CD14-positive monocyte (primary cell): ENCODE measurements at regions not wholly inside any gene's neighbourhood (a gene's known extent, or its start where the extent isn't known, plus 50 kb on each side); places are given as distances from the start of the nearest gene placed in this dataset.

Source experiments
- DNase-seq, 3 donors: peaks; one replicate each; pipeline ENCODE4 v3.0.0-alpha.2; 2011 to 2022
- H2AFZ ChIP-seq: 2 replicates; pipeline ENCODE4 v1.6.0; 2012; ENCODE audit warnings: mild to moderate bottlenecking, low read depth, low read length, inconsistent platforms; ENCODE audit not compliant: insufficient read depth, poor library complexity, severe bottlenecking
- H3K27ac ChIP-seq, 2 donors: 1 replicate in 1 of 2; 2 replicates in 1 of 2; pipeline ENCODE4 v1.5.1; 2012 to 2013; ENCODE audit warnings: low read length in 2 of 2, control low read depth in 1 of 2, inconsistent platforms in 1 of 2, low read depth in 1 of 2, mild to moderate bottlenecking in 1 of 2
- H3K27me3 ChIP-seq, 2 donors: one replicate each; pipeline versions ENCODE4 v1.6.0 to v1.6.1; 2011 to 2013; ENCODE audit warnings: low read length in 2 of 2; ENCODE audit not compliant: control insufficient read depth in 2 of 2, insufficient read depth in 2 of 2
- H3K36me3 ChIP-seq, 2 donors: replicated peaks in 1 of 2; 1 replicate in 1 of 2; 2 replicates in 1 of 2; pipeline versions ENCODE4 v1.5.1 to v1.6.1; 2012 to 2013; ENCODE audit warnings: low read length in 2 of 2, control low read depth in 1 of 2, inconsistent platforms in 1 of 2, mild to moderate bottlenecking in 1 of 2; ENCODE audit not compliant: insufficient read depth in 2 of 2, control insufficient read depth in 1 of 2
- H3K4me1 ChIP-seq, 2 donors: 1 replicate in 1 of 2; 2 replicates in 1 of 2; pipeline versions ENCODE4 v1.5.1 to v1.6.1; 2012 to 2013; ENCODE audit warnings: low read length in 2 of 2, control low read depth in 1 of 2, inconsistent platforms in 1 of 2, mild to moderate bottlenecking in 1 of 2, moderate library complexity in 1 of 2; ENCODE audit not compliant: insufficient read depth in 2 of 2, control insufficient read depth in 1 of 2
- H3K4me2 ChIP-seq: replicated peaks from 2 replicates; pipeline ENCODE3; 2012; ENCODE audit warnings: low read length, moderate library complexity, mild to moderate bottlenecking; ENCODE audit not compliant: poor library complexity, severe bottlenecking; ENCODE audit errors: extremely low read depth
- H3K4me3 ChIP-seq, 3 experiments: fragments of 200-600 bp in 1 of 3; sonication (generic) in 1 of 3; replicated peaks in 1 of 3; 1 replicate in 2 of 3; 2 replicates in 1 of 3; pipeline ENCODE4 v1.5.1; 2011 to 2013; ENCODE audit warnings: low read length in 3 of 3, mild to moderate bottlenecking in 3 of 3, control low read depth in 2 of 3, low read depth in 2 of 3, inconsistent platforms in 1 of 3, moderate library complexity in 1 of 3
- H3K79me2 ChIP-seq: 2 replicates; pipeline ENCODE4 v1.6.0; 2012; ENCODE audit warnings: mild to moderate bottlenecking, control low read depth, inconsistent platforms, low read length, moderate library complexity; ENCODE audit not compliant: insufficient read depth
- H3K9ac ChIP-seq: 2 replicates; pipeline ENCODE4 v1.6.0; 2017; ENCODE audit warnings: low read length, mild to moderate bottlenecking; ENCODE audit not compliant: insufficient read depth, poor library complexity, severe bottlenecking
- H3K9me3 ChIP-seq, 2 donors: replicated peaks in 1 of 2; 1 replicate in 1 of 2; 2 replicates in 1 of 2; pipeline versions ENCODE4 v1.5.1 to v1.6.1; 2012 to 2013; ENCODE audit warnings: low read length in 2 of 2, control low read depth in 1 of 2; ENCODE audit not compliant: control insufficient read depth in 1 of 2, insufficient read depth in 1 of 2
- H4K20me1 ChIP-seq: 2 replicates; pipeline ENCODE4 v1.6.0; 2012; ENCODE audit warnings: mild to moderate bottlenecking, low read length, control low read depth, moderate library complexity; ENCODE audit not compliant: insufficient read depth
- H3K27ac Mint-ChIP-seq, 7 donors: one replicate each; pipeline ENCODE4 v1.8.0; 2020; ENCODE audit warnings: mild to moderate bottlenecking in 7 of 7, mixed read lengths in 7 of 7, moderate library complexity in 6 of 7, inconsistent platforms in 2 of 7
- H3K27me3 Mint-ChIP-seq, 3 donors: one replicate each; pipeline ENCODE4 v1.8.0; 2021 to 2022; ENCODE audit warnings: low read depth in 3 of 3, mild to moderate bottlenecking in 3 of 3, mixed read lengths in 3 of 3, moderate library complexity in 3 of 3, inconsistent platforms in 1 of 3
- H3K36me3 Mint-ChIP-seq, 2 donors: one replicate each; pipeline ENCODE4 v1.8.0; 2020; ENCODE audit warnings: mixed read lengths in 2 of 2, inconsistent platforms in 1 of 2, mild to moderate bottlenecking in 1 of 2
- H3K4me1 Mint-ChIP-seq: one replicate; pipeline ENCODE4 v1.8.0; 2020; ENCODE audit warnings: mild to moderate bottlenecking, mixed read lengths
- H3K4me3 Mint-ChIP-seq, 2 donors: one replicate each; pipeline ENCODE4 v1.8.0; 2020; ENCODE audit warnings: mild to moderate bottlenecking in 2 of 2, mixed read lengths in 2 of 2, moderate library complexity in 1 of 2
- H3K9me3 Mint-ChIP-seq, 7 donors: one replicate each; pipeline ENCODE4 v1.8.0; 2020 to 2022; ENCODE audit warnings: mixed read lengths in 7 of 7, mild to moderate bottlenecking in 6 of 7, moderate library complexity in 6 of 7, inconsistent platforms in 2 of 7
- WGBS: methylation state at CpG from one replicate; pipeline ENCODE4 v1.1.5; 2013; ENCODE audit warnings: missing lambda C conversion rate; ENCODE audit not compliant: insufficient coverage; 5-methylcytosine and 5-hydroxymethylcytosine counted together
- intact Hi-C, 2 donors: fragments of 100-400 bp; cut with micrococcal nuclease; formaldehyde crosslinking; loops; one replicate each; pipeline versions ENCODE4 v1.15.0 to v1.15.1; 2023
- TF ChIP-seq, protein P1 (sequence below): fragments of 200-600 bp; IDR thresholded peaks from one replicate; pipeline ENCODE4 v1.8.0; 2022; ENCODE audit warnings: antibody characterized with exemption, mild to moderate bottlenecking

- Histone ChIP-seq H4K20me1 (no peaks in the 10 kb centered on the region), H3K4me1 (no peaks in the 10 kb centered on the region), H3K79me2 (no peaks in the 10 kb centered on the region), H3K9ac (no peak overlapping the region), H3K4me2 (no peak overlapping the region), H3K27ac (no peak overlapping the region), H3K27me3 (no peaks in the 10 kb centered on the region), H3K4me3 (no peak overlapping the region), H3K9me3 (no peaks in the 10 kb centered on the region), H2AFZ (no peak overlapping the region), H3K36me3 (no peaks in the 10 kb centered on the region)
- H3K36me3 Mint-ChIP-seq = no peaks in the 10 kb centered on the region
- no peak overlapping the region for H3K27ac Mint-ChIP-seq
- TF ChIP-seq, protein P1, sequence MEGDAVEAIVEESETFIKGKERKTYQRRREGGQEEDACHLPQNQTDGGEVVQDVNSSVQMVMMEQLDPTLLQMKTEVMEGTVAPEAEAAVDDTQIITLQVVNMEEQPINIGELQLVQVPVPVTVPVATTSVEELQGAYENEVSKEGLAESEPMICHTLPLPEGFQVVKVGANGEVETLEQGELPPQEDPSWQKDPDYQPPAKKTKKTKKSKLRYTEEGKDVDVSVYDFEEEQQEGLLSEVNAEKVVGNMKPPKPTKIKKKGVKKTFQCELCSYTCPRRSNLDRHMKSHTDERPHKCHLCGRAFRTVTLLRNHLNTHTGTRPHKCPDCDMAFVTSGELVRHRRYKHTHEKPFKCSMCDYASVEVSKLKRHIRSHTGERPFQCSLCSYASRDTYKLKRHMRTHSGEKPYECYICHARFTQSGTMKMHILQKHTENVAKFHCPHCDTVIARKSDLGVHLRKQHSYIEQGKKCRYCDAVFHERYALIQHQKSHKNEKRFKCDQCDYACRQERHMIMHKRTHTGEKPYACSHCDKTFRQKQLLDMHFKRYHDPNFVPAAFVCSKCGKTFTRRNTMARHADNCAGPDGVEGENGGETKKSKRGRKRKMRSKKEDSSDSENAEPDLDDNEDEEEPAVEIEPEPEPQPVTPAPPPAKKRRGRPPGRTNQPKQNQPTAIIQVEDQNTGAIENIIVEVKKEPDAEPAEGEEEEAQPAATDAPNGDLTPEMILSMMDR = no peak
- H3K4me3 Mint-ChIP-seq = no peak overlapping the region
- H3K4me1 Mint-ChIP-seq = no peaks in the 10 kb centered on the region
- no peak for DNase-seq
- peaks cover 0 to 8% (median 0%) of the 10 kb centered on the region in 7 donors for H3K9me3 Mint-ChIP-seq
- intact Hi-C loops = no loop called here
- no peaks in the 10 kb centered on the region for H3K27me3 Mint-ChIP-seq
- 87% methylated on average over 6 of the region's 9 CpGs for WGBS
These were observed 394.5 kb downstream of the RERGL start for GRCh38 chr12:17695495-17695894.

DNA sequence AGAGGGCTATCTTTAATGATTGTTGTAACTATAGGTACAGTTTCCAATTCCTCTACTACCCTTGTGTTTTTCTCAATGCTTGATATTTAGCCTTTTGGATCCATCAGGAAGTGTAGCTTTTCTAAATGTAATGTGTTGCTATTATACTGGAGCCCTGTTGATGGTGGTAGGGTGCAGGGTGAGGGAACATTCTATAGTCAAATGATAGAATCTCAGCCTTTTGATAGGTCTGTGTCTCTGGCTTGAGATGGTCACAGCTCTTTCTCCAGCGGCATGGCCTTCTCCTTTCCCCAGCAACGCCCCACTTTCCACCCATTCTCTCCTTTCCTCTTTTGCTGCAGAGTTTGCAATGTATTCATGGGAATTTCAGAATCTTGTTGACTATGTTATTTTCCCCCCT is 398.6 kb downstream of the RERGL start:
- intact Hi-C loops = no loop called here
- no CpG with 5 or more reads among the region's 2 CpGs for WGBS
- H4K20me1 ChIP-seq = no peaks in the 10 kb centered on the region
- H3K79me2 ChIP-seq = no peaks in the 10 kb centered on the region
- no peaks in the 10 kb centered on the region for H3K4me1 ChIP-seq
- H3K36me3 ChIP-seq = no peaks in the 10 kb centered on the region
- no peak overlapping the region for H2AFZ ChIP-seq
- H3K27me3 Mint-ChIP-seq = peaks cover 0 to 2% (median 0%) of the 10 kb centered on the region in 3 donors
- H3K9me3 Mint-ChIP-seq = peaks cover 0 to 8% (median 3%) of the 10 kb centered on the region in 7 donors
- no peak overlapping the region for H3K27ac ChIP-seq
- no peak overlapping the region for H3K9ac ChIP-seq
- peak overlapping the region in 1 of 7 donors; percentile 8 for H3K27ac Mint-ChIP-seq
- H3K4me1 Mint-ChIP-seq = no peaks in the 10 kb centered on the region
- H3K27me3 ChIP-seq = no peaks in the 10 kb centered on the region
- no peaks in the 10 kb centered on the region for H3K36me3 Mint-ChIP-seq
- no peak overlapping the region for H3K4me3 Mint-ChIP-seq
- H3K9me3 ChIP-seq = peaks cover 3 to 6% of the 10 kb centered on the region in 2 donors
- TF ChIP-seq, protein P1 = no peak
- no peak overlapping the region for H3K4me3 ChIP-seq
- H3K4me2 ChIP-seq = no peak overlapping the region
- no peak for DNase-seq
